ENCODE measurements at regions not wholly inside any gene's neighbourhood (a gene's known extent, or its start where the extent isn't known, plus 50 kb on each side); places are given as distances from the start of the nearest gene placed in this dataset.
"Not testable (repeated sequence)": the region's sequence is repeated elsewhere in the genome, so short reads cannot be mapped to it uniquely, and the experiment has no call there.

- no peak for ATAC-seq
These were observed 50.8 kb upstream of the CPOX start for GRCh38 chr3:98644168-98644567.

GRCh38 chr3:98645039-98645438 lies 51.6 kb upstream of the CPOX start:
- no peak for DNase-seq (ENCODE audit: low spot score)
- ATAC-seq: no peak

More at GRCh38 chr3:98644168-98644567, 50.8 kb upstream of the CPOX start:
- no peak for DNase-seq (ENCODE audit: low spot score)

- ATAC-seq: no peak
- no peak for DNase-seq (ENCODE audit: low spot score)
These were observed 53.3 kb upstream of the CPOX start for GRCh38 chr3:98646680-98647079.

GRCh38 chr3:98647197-98647596 lies 53.8 kb upstream of the CPOX start:
- no peak for DNase-seq (ENCODE audit: low spot score)
- no peak for ATAC-seq

GRCh38 chr3:98650971-98651779 lies 57.8 kb upstream of the CPOX start:
- DNase-seq (ENCODE audit: low spot score) (no peak), ATAC-seq (no peak)

GRCh38 chr3:98651780-98652077 lies 58.3 kb upstream of the CPOX start:
- DNase-seq (ENCODE audit: low spot score) (no peak), ATAC-seq (no peak)

- DNase-seq (ENCODE audit: low spot score) (no peak), ATAC-seq (no peak)
These were observed 62.3 kb upstream of the CPOX start for GRCh38 chr3:98655666-98656065.

GRCh38 chr3:98657457-98657856 lies 64.0 kb upstream of the CPOX start:
- peak; percentile 65 for DNase-seq (ENCODE audit: low spot score)
- ATAC-seq: peak; percentile 100

GRCh38 chr3:98662699-98663098 lies 69.3 kb upstream of the CPOX start:
- DNase-seq (ENCODE audit: low spot score): no peak
- no peak for ATAC-seq

GRCh38 chr3:98670020-98670419 lies 76.6 kb upstream of the CPOX start:
- no peak for DNase-seq (ENCODE audit: low spot score)
- no peak for ATAC-seq

- no peak for DNase-seq (ENCODE audit: low spot score)
- ATAC-seq: no peak
These were observed 83.2 kb upstream of the ST3GAL6 start for GRCh38 chr3:98679986-98680385.

GRCh38 chr3:98680723-98681122 lies 82.4 kb upstream of the ST3GAL6 start:
- no peak for ATAC-seq
- DNase-seq (ENCODE audit: low spot score): no peak

GRCh38 chr3:98681486-98681885 lies 81.7 kb upstream of the ST3GAL6 start:
- no peak for DNase-seq (ENCODE audit: low spot score)
- no peak for ATAC-seq

- DNase-seq (ENCODE audit: low spot score); ATAC-seq: not testable (repeated sequence)
These were observed 80.7 kb upstream of the ST3GAL6 start for GRCh38 chr3:98682391-98682790.

- DNase-seq (ENCODE audit: low spot score) (no peak), ATAC-seq (no peak)
These were observed 74.8 kb upstream of the ST3GAL6 start for GRCh38 chr3:98688363-98688762.

- DNase-seq (ENCODE audit: low spot score): no peak
- no peak for ATAC-seq
These were observed 72.3 kb upstream of the ST3GAL6 start for GRCh38 chr3:98690876-98691275.

GRCh38 chr3:98691897-98692296 lies 71.2 kb upstream of the ST3GAL6 start:
- no peak for DNase-seq (ENCODE audit: low spot score)
- ATAC-seq: peak; percentile 31

GRCh38 chr3:98692787-98693473 lies 70.2 kb upstream of the ST3GAL6 start:
- DNase-seq (ENCODE audit: low spot score) (peak; percentile 69), ATAC-seq (peak; percentile 94)

GRCh38 chr3:98695796-98696195 lies 67.3 kb upstream of the ST3GAL6 start:
- ATAC-seq (no peak), DNase-seq (ENCODE audit: low spot score) (no peak)

GRCh38 chr3:98696296-98696695 lies 66.8 kb upstream of the ST3GAL6 start:
- DNase-seq (ENCODE audit: low spot score): not testable (repeated sequence)

GRCh38 chr3:98697225-98697624 lies 65.9 kb upstream of the ST3GAL6 start:
- DNase-seq (ENCODE audit: low spot score): no peak
- ATAC-seq: no peak

More at GRCh38 chr3:98696296-98696695, 66.8 kb upstream of the ST3GAL6 start:
- ATAC-seq: not testable (repeated sequence)

- DNase-seq (ENCODE audit: low spot score) (peak; percentile 52), ATAC-seq (peak; percentile 74)
These were observed 64.0 kb upstream of the ST3GAL6 start for GRCh38 chr3:98699132-98699531.
